ENCODE measurements at regions not wholly inside any gene's neighbourhood (a gene's known extent, or its start where the extent isn't known, plus 50 kb on each side); places are given as distances from the start of the nearest gene placed in this dataset.

DNA sequence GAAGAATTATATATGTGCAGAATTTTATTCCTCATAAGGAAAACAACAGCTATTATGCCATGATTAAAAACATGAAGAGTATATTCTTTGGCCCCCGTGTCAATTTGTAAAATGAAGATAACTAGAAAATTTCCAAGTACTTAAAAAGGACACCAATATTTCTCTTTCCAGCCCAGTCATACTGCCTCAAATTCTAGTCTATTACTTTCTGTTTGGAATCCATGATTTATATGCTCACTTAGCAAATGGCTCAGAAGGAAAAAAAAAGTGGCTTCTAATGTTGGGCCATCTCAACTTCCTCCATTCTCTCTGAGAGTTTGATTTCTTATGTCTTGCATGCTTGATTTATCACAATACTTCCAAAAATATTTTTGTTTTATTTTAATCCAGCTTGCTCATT lies 1431.1 kb downstream of the AMY1C start:
- no peak for DNase-seq (ENCODE audit: low read depth)
- TF ChIP-seq, protein P1, sequence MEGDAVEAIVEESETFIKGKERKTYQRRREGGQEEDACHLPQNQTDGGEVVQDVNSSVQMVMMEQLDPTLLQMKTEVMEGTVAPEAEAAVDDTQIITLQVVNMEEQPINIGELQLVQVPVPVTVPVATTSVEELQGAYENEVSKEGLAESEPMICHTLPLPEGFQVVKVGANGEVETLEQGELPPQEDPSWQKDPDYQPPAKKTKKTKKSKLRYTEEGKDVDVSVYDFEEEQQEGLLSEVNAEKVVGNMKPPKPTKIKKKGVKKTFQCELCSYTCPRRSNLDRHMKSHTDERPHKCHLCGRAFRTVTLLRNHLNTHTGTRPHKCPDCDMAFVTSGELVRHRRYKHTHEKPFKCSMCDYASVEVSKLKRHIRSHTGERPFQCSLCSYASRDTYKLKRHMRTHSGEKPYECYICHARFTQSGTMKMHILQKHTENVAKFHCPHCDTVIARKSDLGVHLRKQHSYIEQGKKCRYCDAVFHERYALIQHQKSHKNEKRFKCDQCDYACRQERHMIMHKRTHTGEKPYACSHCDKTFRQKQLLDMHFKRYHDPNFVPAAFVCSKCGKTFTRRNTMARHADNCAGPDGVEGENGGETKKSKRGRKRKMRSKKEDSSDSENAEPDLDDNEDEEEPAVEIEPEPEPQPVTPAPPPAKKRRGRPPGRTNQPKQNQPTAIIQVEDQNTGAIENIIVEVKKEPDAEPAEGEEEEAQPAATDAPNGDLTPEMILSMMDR (IDR thresholded peaks at IDR 0.05; ENCODE audit: insufficient read depth, low read depth, low read length, missing control alignments): no peak
- H3K4me3 ChIP-seq (ENCODE audit: low read depth, low read length): no peak overlapping the region

DNA sequence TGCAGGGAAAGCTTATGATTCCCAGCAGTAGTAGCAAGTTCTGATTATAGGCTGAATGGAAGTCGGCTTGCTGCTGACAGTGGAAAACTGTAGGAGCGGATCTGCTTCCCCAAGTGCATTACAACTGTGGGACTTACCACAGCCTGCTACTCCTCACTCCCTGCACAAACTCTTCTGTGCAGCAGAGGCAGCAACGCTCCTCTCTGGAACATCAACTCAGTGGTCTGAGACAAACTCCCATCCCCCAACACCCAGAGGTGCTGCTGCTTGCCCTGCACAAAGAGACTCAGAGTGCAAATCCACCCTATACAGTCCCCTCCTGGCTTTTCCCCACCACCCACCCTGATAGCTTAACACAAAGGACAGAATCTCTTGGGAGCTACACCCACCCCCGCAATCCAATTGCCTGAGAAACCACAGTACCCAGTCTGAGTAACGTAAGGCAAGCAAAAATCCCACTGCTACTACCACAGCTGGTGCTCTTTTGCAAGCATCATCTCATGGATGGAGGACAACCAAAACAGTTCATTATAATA lies 1455.2 kb downstream of the AMY1C start:
- no peak overlapping the region for H3K4me3 ChIP-seq (ENCODE audit: low read depth, low read length)
- DNase-seq (ENCODE audit: low read depth): no peak
- TF ChIP-seq, protein P1 (IDR thresholded peaks at IDR 0.05; ENCODE audit: insufficient read depth, low read depth, low read length, missing control alignments): no peak

DNA sequence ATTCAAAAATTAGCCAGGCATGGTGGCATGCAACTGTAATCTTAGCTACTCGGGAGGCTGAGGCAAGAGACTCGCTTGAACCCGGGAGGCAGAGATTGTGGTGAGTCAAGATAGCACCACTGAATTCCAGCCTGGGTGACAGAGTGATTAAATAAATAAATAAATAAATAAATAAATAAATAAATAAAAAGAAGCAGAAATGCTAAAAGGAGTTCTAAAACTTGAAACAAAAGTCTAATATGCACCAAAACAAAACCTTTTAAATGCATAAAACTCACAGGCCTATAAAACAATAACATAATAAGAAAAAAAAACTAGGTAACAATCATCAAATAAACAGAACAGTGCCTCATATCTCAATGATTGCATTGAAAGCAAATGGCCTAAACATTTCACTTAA lies 1458.9 kb downstream of the AMY1C start:
- H3K4me3 ChIP-seq (ENCODE audit: low read depth, low read length): no peak overlapping the region
- TF ChIP-seq, protein P1 (IDR thresholded peaks at IDR 0.05; ENCODE audit: insufficient read depth, low read depth, low read length, missing control alignments): no peak
- DNase-seq (ENCODE audit: low read depth): no peak

DNA sequence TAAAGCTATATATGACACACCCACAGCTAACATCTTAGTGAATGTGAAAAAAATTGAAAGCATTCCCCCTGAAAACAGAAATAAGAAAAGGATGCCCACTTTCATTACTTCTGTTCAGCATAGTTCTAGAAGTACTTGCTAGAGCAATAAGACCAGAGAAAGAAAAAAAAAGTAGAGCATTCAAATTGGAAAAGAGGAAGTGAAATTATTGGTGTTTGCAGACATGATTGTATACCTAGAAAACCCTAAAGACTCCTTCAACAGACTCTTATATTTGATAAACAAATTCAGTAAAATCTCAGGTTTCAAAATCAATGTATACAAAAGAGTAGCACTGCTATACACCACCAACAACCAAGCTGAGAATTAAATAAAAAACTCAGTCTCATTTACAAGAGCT lies 1461.0 kb downstream of the AMY1C start:
- TF ChIP-seq, protein P1 (IDR thresholded peaks at IDR 0.05; ENCODE audit: insufficient read depth, low read depth, low read length, missing control alignments): no peak
- DNase-seq (ENCODE audit: low read depth): no peak
- H3K4me3 ChIP-seq (ENCODE audit: low read depth, low read length): no peak overlapping the region

GRCh38 chr1:105231378-105231777 lies 1481.7 kb downstream of the AMY1C start:
- TF ChIP-seq, protein P1 (IDR thresholded peaks at IDR 0.05; ENCODE audit: insufficient read depth, low read depth, low read length, missing control alignments): no peak
- no peak overlapping the region for H3K4me3 ChIP-seq (ENCODE audit: low read depth, low read length)
- DNase-seq (ENCODE audit: low read depth): no peak

- TF ChIP-seq, protein P1 (IDR thresholded peaks at IDR 0.05; ENCODE audit: insufficient read depth, low read depth, low read length, missing control alignments): no peak
- H3K4me3 ChIP-seq (ENCODE audit: low read depth, low read length): no peak overlapping the region
- no peak for DNase-seq (ENCODE audit: low read depth)
Measured at GRCh38 chr1:105243411-105243810, 1493.7 kb downstream of the AMY1C start.

- TF ChIP-seq, protein P1 (IDR thresholded peaks at IDR 0.05; ENCODE audit: insufficient read depth, low read depth, low read length, missing control alignments): no peak
Measured at GRCh38 chr1:105243969-105244368, 1494.3 kb downstream of the AMY1C start.

More at GRCh38 chr1:105243969-105244368, 1494.3 kb downstream of the AMY1C start:
- no peak for DNase-seq (ENCODE audit: low read depth)
- no peak overlapping the region for H3K4me3 ChIP-seq (ENCODE audit: low read depth, low read length)

Data from GM12865 (cell line).